HG02981 (cell line): ENCODE measurements at regions not wholly inside any gene's neighbourhood (a gene's known extent, or its start where the extent isn't known, plus 50 kb on each side); places are given as distances from the start of the nearest gene placed in this dataset.

Experiments
- ATAC-seq: cut with Tn5 transposase; IDR thresholded peaks from one replicate; pipeline ENCODE4 v1.9.1; 2021; ENCODE audit warnings: mild to moderate bottlenecking, moderate library complexity; ENCODE audit not compliant: unreplicated experiment

- no peak for ATAC-seq
Observed at GRCh38 chr10:43809211-43809930, 160.7 kb upstream of the ZNF32 start.

GRCh38 chr10:43808136-43808535, 159.5 kb upstream of the ZNF32 start:
- ATAC-seq = peak; percentile 66

GRCh38 chr10:43806831-43807640, 158.4 kb upstream of the ZNF32 start:
- no peak for ATAC-seq

GRCh38 chr10:43803791-43804190, 155.1 kb upstream of the ZNF32 start:
- no peak for ATAC-seq

GRCh38 chr10:43802988-43803696, 154.5 kb upstream of the ZNF32 start:
- no peak for ATAC-seq

GRCh38 chr10:43801626-43802025, 152.9 kb upstream of the ZNF32 start:
- ATAC-seq = no peak

- no peak for ATAC-seq
Observed at GRCh38 chr10:43801140-43801539, 152.5 kb upstream of the ZNF32 start.

- ATAC-seq = no peak
Observed at GRCh38 chr10:43796781-43797180, 148.1 kb upstream of the ZNF32 start.

- no peak for ATAC-seq
Observed at GRCh38 chr10:43795639-43796038, 147.0 kb upstream of the ZNF32 start.

- no peak for ATAC-seq
Observed at GRCh38 chr10:43795093-43795492, 146.4 kb upstream of the ZNF32 start.

- no peak for ATAC-seq
Observed at GRCh38 chr10:43794181-43794815, 145.6 kb upstream of the ZNF32 start.

GRCh38 chr10:43793704-43794103, 145.0 kb upstream of the ZNF32 start:
- no peak for ATAC-seq

GRCh38 chr10:43790147-43790546, 141.5 kb upstream of the ZNF32 start:
- ATAC-seq = no peak

- no peak for ATAC-seq
Observed at GRCh38 chr10:43785252-43785651, 136.6 kb upstream of the ZNF32 start.

GRCh38 chr10:43782814-43783213, 134.1 kb upstream of the ZNF32 start:
- no peak for ATAC-seq

- peak; percentile 52 for ATAC-seq
Observed at GRCh38 chr10:43781480-43782361, 133.0 kb upstream of the ZNF32 start.

- ATAC-seq = no peak
Observed at GRCh38 chr10:43778571-43778970, 129.9 kb upstream of the ZNF32 start.

- ATAC-seq = no peak
Observed at GRCh38 chr10:43775384-43775783, 126.7 kb upstream of the ZNF32 start.

- ATAC-seq = no peak
Observed at GRCh38 chr10:43774234-43774769, 125.6 kb upstream of the ZNF32 start.

- ATAC-seq = no peak
Observed at GRCh38 chr10:43773736-43774135, 125.1 kb upstream of the ZNF32 start.
